Muscle layer of colon (tissue), 2 donors: ENCODE measurements at regions not wholly inside any gene's neighbourhood (a gene's known extent, or its start where the extent isn't known, plus 50 kb on each side); places are given as distances from the start of the nearest gene placed in this dataset.

Experiments used
- H3K27ac ChIP-seq: one replicate; pipeline ENCODE4 v1.7.0; 2013; ENCODE audit warnings: low read depth, mild to moderate bottlenecking, low read length, moderate library complexity
- H3K27me3 ChIP-seq, 2 donors: one replicate each; pipeline ENCODE4 v1.7.0; 2013; ENCODE audit warnings: low read length in 2 of 2, mild to moderate bottlenecking in 2 of 2; ENCODE audit not compliant: insufficient read depth in 2 of 2, control insufficient read depth in 1 of 2
- H3K36me3 ChIP-seq: one replicate; pipeline ENCODE4 v1.7.0; 2013; ENCODE audit warnings: mild to moderate bottlenecking, low read length; ENCODE audit not compliant: insufficient read depth
- H3K4me1 ChIP-seq: one replicate; pipeline ENCODE4 v1.7.0; 2013; ENCODE audit warnings: mild to moderate bottlenecking, low read length; ENCODE audit not compliant: insufficient read depth
- H3K4me3 ChIP-seq, 2 donors: one replicate each; pipeline ENCODE4 v1.7.0; 2013; ENCODE audit warnings: low read length in 2 of 2, low read depth in 1 of 2, mild to moderate bottlenecking in 1 of 2, moderate library complexity in 1 of 2
- H3K9ac ChIP-seq: one replicate; pipeline ENCODE4 v1.7.0; 2013; ENCODE audit warnings: low read length
- H3K9me3 ChIP-seq: one replicate; pipeline ENCODE4 v1.7.0; 2013; ENCODE audit warnings: mild to moderate bottlenecking, low read length
- donor health status: abdominal sarcoma.
- donor health status: Adenocarcinoma of cecum.

DNA sequence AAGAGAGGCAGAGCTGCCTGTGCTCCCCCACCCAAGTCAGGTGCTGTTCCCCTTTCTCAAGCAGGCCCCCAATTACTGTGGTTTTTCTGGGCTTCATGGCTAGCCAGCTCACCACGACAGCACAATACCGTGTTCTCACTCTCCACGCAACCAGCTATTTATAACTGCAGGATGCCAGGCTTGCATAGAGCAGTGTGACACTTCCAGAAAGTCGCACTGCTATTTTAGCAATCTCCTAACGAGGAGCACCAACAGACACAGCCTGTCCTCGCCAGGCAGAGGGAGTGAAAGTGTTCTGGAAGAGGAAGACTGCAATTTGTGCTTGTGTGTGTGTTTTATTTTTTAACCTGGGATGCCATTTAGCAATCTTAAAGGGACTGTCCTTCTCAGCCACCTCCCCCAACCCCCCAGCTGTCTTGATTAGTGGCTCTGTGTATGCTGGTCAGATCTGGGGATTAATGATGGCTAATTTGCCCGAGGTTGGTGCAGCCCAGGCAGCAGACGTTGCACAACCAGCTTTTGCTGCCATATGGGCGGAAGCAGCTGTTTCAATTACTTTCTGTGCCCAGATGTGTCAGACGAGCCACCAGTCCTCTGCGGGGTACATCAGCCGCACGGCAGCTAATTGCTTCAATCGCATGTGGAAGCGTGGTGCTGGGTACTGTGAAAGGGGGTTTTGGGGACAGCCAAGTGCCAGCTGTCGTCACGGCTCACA is 268.0 kb upstream of the ARRDC4 start:
- Histone ChIP-seq H3K4me3 (no peak overlapping the region), H3K36me3 (no peaks in the 10 kb centered on the region), H3K9me3 (no peaks in the 10 kb centered on the region), H3K9ac (no peak overlapping the region), H3K27ac (no peak overlapping the region), H3K27me3 (no peaks in the 10 kb centered on the region), H3K4me1 (no peaks in the 10 kb centered on the region)

GRCh38 chr15:97694456-97694855 is 266.0 kb upstream of the ARRDC4 start:
- Histone ChIP-seq H3K36me3 (no peaks in the 10 kb centered on the region), H3K4me1 (no peaks in the 10 kb centered on the region), H3K27ac (no peak overlapping the region), H3K4me3 (no peak overlapping the region), H3K27me3 (no peaks in the 10 kb centered on the region), H3K9me3 (no peaks in the 10 kb centered on the region), H3K9ac (no peak overlapping the region)

DNA sequence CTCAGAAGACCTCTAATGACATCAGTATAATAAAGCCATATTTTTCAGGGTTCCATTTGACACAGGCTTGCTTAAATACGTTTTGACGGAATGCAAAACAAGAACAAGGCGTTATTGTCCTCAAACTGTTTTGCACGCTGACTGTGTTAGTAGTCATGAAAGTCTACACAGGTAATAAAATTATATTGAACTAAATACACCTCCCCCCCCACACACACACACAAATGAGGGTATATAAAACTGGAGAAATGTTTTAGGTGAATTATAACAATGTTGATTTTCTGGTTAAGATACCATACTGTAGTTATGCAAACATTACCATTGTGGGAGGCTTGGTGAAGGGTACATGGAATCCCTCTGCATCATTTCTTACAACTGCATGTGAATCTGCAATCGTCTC is 257.1 kb upstream of the ARRDC4 start:
- Histone ChIP-seq H3K9me3 (no peaks in the 10 kb centered on the region), H3K4me1 (no peaks in the 10 kb centered on the region), H3K27me3 (no peaks in the 10 kb centered on the region), H3K27ac (no peak overlapping the region), H3K36me3 (no peaks in the 10 kb centered on the region), H3K9ac (no peak overlapping the region), H3K4me3 (no peak overlapping the region)

DNA sequence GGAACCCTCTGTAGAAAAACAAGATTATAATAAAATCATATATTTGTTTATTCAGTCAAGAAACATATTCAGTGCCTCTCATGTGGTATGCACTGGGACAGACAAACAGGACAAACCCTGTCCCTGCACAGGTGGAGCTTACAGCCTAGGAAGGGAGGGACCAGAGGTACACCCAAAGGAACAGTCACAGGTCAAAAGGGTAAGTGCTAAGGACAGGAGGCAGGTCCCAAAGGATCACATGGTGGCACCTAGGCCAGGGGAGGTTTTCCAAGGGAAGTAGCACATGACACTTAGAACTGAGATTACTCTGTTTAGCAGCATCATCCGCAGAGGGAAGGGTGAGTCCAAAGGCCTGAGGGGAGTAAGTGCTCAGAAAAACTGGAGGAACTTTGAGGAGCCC is 254.4 kb upstream of the ARRDC4 start:
- Histone ChIP-seq H3K4me3 (no peak overlapping the region), H3K27ac (no peak overlapping the region), H3K9ac (no peak overlapping the region), H3K27me3 (no peaks in the 10 kb centered on the region), H3K4me1 (peaks cover 8% of the 10 kb centered on the region), H3K9me3 (no peaks in the 10 kb centered on the region), H3K36me3 (no peaks in the 10 kb centered on the region)

DNA sequence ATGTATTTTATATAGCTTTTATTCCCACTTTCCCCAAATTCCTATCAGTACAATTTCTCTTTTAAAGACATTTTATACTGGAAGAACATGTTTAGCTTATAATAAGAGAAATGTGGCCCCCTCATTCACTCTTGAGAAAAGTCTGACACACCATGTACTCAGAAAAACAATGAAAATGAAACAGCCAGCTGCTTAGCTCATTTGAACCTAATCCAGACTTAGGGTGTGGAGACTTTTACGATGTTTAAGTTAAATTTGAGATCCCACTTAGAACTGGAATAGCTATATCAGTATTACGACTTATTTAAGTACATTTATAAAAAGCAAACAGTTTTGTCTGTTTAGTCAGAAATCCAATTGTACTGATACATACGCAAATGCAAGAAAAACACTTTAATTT is 252.3 kb upstream of the ARRDC4 start:
- Histone ChIP-seq H3K27ac (no peak overlapping the region), H3K9me3 (no peaks in the 10 kb centered on the region), H3K4me1 (peaks cover 8% of the 10 kb centered on the region), H3K4me3 (no peak overlapping the region), H3K9ac (no peak overlapping the region), H3K36me3 (no peaks in the 10 kb centered on the region), H3K27me3 (no peaks in the 10 kb centered on the region)

GRCh38 chr15:97712530-97712929 is 248.0 kb upstream of the ARRDC4 start:
- peaks cover 8% of the 10 kb centered on the region for H3K4me1 ChIP-seq
- no peak overlapping the region for H3K27ac ChIP-seq
- H3K36me3 ChIP-seq: no peaks in the 10 kb centered on the region
- H3K9ac ChIP-seq: no peak overlapping the region
- H3K4me3 ChIP-seq: no peak overlapping the region
- no peaks in the 10 kb centered on the region for H3K9me3 ChIP-seq
- no peaks in the 10 kb centered on the region for H3K27me3 ChIP-seq

GRCh38 chr15:97717806-97718205 is 242.7 kb upstream of the ARRDC4 start:
- Histone ChIP-seq H3K9ac (no peak overlapping the region), H3K27ac (no peak overlapping the region), H3K27me3 (no peaks in the 10 kb centered on the region), H3K4me1 (no peaks in the 10 kb centered on the region), H3K36me3 (no peaks in the 10 kb centered on the region), H3K9me3 (no peaks in the 10 kb centered on the region), H3K4me3 (no peak overlapping the region)

- H3K4me3 ChIP-seq: no peak overlapping the region
- H3K4me1 ChIP-seq: no peaks in the 10 kb centered on the region
- H3K27ac ChIP-seq: no peak overlapping the region
- H3K9ac ChIP-seq: no peak overlapping the region
- no peaks in the 10 kb centered on the region for H3K9me3 ChIP-seq
- H3K27me3 ChIP-seq: no peaks in the 10 kb centered on the region
- H3K36me3 ChIP-seq: no peaks in the 10 kb centered on the region
Measured at GRCh38 chr15:97718509-97718908, 242.0 kb upstream of the ARRDC4 start.

- no peaks in the 10 kb centered on the region for H3K4me1 ChIP-seq
- no peak overlapping the region for H3K4me3 ChIP-seq
- H3K27ac ChIP-seq: no peak overlapping the region
- H3K36me3 ChIP-seq: no peaks in the 10 kb centered on the region
- no peaks in the 10 kb centered on the region for H3K27me3 ChIP-seq
- no peak overlapping the region for H3K9ac ChIP-seq
- H3K9me3 ChIP-seq: no peaks in the 10 kb centered on the region
Measured at GRCh38 chr15:97728791-97729190, 231.7 kb upstream of the ARRDC4 start.

DNA sequence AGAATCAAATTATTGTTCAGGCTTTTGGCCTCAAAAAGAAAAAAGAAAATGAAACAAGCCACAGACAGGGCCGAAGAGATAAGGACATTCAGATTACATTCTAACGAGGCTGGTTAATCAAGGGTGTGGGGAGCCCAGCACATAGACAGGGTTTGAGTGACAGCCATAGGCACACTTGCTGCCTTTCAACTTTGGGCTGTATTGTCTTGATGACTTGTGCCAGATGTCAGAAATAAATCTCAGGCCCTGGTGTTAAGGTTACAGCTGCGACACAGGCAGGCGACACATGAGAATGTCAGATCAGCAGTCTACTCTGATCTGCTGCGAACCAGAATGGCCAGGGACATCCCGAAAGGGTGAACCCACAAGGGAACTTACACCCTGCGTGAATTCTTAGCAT is 231.2 kb upstream of the ARRDC4 start:
- no peaks in the 10 kb centered on the region for H3K27me3 ChIP-seq
- no peak overlapping the region for H3K9ac ChIP-seq
- H3K4me1 ChIP-seq: no peaks in the 10 kb centered on the region
- no peaks in the 10 kb centered on the region for H3K36me3 ChIP-seq
- no peak overlapping the region for H3K27ac ChIP-seq
- H3K4me3 ChIP-seq: no peak overlapping the region
- H3K9me3 ChIP-seq: no peaks in the 10 kb centered on the region

DNA sequence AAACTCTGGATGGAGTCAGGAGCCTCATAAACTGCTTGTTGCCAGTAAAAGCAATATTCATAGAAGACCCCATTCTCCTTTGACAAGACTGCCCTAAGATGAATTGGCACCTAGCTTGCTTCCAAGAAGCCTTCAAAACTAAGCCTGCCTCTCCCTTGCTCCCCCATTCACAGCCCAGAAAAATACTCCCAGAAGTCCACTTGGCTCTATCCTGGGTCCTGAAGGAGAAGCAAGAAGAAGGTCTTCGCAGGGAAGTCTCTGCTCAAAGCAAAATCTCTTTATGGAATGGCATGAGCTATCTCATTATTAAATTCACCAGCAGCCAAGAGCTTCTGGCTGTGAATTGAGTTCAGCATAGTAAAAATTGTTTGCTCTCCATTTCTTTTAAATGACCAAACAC is 230.2 kb upstream of the ARRDC4 start:
- Histone ChIP-seq H3K4me3 (no peak overlapping the region), H3K27ac (no peak overlapping the region), H3K9me3 (no peaks in the 10 kb centered on the region), H3K4me1 (no peaks in the 10 kb centered on the region), H3K9ac (no peak overlapping the region), H3K36me3 (no peaks in the 10 kb centered on the region), H3K27me3 (no peaks in the 10 kb centered on the region)

GRCh38 chr15:97731859-97732258 is 228.6 kb upstream of the ARRDC4 start:
- H3K4me3 ChIP-seq: no peak overlapping the region
- no peaks in the 10 kb centered on the region for H3K4me1 ChIP-seq
- H3K9me3 ChIP-seq: no peaks in the 10 kb centered on the region
- H3K9ac ChIP-seq: no peak overlapping the region
- H3K27ac ChIP-seq: no peak overlapping the region
- no peaks in the 10 kb centered on the region for H3K27me3 ChIP-seq
- no peaks in the 10 kb centered on the region for H3K36me3 ChIP-seq
